LHCN-M2 (cell line): ENCODE measurements at regions not wholly inside any gene's neighbourhood (a gene's known extent, or its start where the extent isn't known, plus 50 kb on each side); places are given as distances from the start of the nearest gene placed in this dataset.
A peak's percentile ranks its signal among the peaks of the same experiment; 100 is the strongest.
"Not testable (repeated sequence)": the region's sequence is repeated elsewhere in the genome, so short reads cannot be mapped to it uniquely, and the experiment has no call there.

Experiments
- DNase-seq: peaks from one replicate; pipeline ENCODE4 v3.0.0-alpha.2; 2012; ENCODE audit warnings: low read depth

DNA sequence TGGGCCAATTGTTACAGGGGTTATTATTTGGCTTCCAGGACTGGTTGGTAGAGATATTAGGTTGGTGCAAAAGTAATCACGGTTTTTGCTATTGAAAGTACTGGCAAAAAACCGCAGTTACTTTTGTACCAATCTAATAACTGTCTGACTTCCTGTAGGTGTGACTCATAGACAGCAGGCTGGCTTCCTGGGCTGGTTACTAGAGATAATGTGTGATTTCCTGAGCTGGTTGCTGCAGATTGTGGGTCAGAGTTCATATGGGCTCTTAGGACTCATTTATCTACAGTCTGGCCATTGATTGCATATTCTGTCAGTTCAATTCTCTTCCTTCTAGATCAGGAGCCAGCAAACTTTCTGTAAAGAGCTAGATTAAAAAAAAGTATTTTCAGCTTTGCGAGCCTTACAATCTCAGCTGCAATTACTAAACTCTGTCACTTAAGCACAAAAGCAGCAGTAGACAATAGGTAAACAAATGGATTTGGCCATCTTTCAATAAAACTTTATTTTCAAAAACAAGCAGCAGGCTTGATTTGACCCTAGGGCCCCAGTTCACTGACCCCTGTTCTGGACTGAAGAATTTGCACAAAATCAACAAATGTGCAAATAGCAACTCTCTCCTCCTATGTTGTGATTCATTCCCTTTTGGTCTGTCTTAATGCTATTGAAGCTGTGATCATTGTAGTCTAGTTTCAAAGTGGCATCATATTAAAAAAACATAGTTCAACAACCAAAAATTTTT lies 50.8 kb upstream of the BOD1L1 start:
- peak; percentile 49 for DNase-seq

DNA sequence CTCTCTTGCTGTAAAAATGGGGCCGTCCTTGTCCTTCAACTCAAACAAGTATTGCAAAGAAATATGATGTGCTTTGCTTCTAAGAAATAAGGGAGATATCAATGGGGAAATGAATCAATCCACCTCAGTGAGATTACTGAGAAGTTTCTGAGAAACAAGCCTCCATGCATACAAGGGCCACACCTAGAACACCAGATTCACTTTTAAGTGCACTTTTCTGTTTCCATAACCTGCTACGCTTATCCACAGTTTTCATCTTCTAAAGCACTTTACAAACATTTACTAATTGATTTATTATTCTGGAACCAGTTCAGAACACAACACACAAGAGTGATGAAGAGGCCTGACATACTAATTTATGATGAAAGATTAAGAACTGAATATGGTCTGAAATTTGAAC lies 54.0 kb upstream of the BOD1L1 start:
- no peak for DNase-seq

DNA sequence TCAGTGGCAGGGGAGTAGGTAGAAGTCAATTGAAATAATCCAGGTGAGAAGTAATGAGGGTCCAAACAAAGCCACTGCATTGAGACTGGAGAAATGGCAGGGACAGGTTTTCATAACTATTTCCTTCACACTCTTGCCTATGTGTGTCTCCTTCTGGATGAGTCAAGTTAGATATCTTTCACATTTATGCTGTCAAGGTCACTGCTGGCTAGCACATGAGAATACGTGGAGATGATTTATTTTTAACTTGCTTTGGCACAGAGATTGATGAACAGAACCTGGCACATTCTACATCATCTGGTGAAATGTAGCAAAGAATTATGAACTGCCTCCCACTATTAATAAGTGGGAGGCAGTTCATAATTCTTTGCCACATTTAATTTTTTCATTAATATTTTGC lies 66.7 kb upstream of the BOD1L1 start:
- DNase-seq, result peak; percentile 11

DNA sequence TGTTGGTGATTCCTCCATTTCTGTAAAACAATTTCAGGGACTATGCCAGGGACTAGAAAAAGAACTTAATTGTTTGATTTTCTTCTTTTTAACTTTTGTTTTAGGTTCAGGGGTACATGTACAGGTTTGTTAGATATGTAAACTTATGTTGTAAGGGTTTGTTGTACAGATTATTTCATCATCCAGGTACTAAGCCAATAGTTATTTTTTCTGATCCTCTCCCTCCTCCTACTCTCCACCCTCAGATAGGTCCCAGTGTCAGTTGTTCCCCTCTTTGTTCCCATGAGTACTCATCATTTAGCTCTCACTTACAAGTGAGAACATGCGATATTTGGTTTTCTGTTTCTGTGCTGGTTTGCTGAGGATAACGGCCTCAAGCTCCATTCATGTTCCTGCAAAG lies 70.8 kb upstream of the BOD1L1 start:
- DNase-seq, result no peak

DNA sequence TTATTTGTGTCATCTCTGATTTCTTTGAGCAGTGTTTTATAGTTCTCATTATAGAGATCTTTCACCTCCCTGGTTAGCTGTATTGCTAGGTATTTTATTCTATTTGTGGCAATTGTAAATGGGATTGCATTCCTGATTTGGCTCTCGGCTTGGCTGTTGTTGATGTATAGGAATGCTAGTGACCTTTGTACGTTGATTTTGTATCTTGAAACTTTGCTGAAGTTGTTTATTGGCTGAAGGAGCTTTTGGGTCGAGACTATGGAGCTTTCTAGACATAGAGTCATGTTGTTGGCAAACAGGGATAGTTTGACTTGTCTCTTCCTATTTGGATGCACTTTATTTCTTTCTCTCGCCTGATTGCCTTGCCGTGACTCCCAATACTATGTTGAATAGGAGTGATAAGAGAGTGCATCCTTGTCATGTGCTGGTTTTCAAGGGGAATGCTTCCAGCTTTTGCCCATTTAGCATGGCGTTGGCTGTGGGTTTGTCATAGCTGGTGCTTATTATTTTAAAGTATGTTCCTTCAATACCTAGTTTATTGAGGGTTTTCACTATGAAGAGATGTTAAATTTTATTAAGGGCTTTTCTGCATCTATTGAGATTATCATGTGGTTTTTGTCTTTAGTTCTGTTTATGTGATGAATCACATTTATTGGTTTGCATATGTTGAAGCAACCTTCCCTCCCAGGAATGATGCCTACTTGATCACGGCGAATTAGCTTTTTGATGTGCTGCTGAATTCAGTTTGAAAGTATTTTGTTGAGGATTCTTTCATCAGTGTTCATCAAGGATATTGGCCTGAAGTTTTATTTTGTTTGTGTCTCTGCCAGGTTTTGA lies 72.7 kb upstream of the BOD1L1 start:
- peak; percentile 72 for DNase-seq

DNA sequence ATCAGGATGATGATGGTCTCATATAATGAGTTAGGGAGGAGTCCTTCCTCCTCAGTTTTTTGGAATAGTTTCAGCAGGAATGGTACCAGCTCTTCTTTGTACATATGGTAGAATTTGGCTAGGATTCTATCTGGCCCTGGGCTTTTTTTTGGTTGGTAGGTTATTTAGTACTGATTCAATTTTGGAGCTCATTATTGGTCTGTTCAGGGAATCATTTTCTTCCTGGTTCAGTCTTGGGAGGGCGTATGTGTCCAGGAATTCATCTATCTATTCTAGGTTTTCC lies 73.3 kb upstream of the BOD1L1 start:
- DNase-seq, result not testable (repeated sequence)

DNA sequence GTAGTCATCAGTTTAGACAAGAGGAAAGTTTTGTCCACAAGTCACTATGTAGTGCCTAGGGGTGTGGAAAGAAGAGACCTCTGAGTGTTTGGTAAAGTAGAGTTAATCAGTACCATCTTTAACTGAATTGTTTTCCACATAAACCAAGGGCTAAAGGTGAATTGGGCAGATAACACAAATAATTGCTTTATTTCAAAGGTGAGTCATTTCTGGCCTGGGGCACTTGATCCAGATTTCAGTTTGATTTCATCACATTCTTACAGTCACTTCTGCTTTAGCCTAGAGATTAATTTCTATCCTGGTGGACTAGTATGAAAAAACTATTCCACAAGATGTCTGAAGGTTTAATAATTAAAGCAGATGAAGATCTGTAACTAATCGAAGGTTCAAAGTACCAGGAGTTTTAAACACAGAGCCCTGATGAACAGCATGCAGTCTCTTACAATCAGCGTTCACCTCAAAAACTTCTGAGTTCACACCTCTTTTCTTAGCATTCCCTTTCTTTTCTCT lies 74.5 kb upstream of the BOD1L1 start:
- DNase-seq, result peak; percentile 48

DNA sequence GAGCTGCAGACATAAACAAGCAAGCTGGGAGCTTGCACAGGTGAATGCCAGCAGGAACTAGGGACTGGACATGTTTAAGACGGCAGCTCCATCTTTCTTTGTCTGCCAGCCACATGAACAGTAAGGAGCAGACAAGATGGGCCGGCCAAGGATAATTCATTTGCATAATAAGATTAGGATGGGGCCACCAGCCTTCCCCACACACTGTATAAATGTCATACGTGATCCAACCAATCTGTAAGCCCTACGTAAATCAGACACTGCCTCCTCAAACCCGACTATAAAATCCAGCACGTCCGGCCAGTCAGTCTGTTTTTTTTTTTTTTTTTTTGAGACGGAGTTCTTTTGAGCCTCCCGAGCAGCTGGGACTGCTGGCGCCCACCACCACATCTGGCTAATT lies 75.6 kb upstream of the BOD1L1 start:
- no peak for DNase-seq

DNA sequence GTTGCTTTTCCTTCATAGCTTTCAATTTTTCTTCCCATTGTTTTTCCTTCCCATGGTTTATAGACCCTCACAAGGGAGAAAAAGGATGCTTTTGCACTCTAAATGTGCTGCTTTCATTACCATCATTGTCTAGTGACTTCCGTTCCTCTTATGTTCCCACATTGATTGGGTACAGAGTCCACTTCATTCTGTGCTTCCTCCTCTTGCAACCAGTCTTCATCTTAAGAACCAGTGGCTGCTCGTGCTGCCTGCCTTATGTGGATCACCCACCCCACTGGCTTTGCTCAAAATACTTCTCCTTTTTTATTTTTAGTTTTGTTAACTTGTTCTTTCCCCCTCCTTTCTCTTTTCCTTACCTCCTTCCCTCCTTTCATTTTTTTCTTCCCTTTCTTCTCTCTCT lies 76.5 kb upstream of the BOD1L1 start:
- no peak for DNase-seq

DNA sequence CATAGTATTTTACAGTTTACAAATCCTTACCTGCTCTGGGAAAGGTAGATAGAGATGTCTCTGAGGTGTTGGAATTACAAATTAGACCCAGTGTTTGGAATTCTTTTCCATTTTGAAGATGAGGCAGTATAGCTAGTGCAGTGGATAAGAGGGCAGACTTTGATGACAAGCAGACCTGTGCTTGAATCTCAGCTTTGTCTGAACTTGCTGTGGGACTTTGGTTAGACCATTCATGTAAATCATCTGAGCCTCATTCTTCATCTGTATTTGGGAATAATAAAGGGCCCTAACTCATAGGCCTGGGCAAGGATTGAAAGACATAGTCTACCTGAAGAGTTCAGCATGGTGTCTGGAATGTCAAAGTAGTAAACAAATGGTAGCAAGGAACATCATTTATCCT lies 77.2 kb upstream of the BOD1L1 start:
- no peak for DNase-seq

DNA sequence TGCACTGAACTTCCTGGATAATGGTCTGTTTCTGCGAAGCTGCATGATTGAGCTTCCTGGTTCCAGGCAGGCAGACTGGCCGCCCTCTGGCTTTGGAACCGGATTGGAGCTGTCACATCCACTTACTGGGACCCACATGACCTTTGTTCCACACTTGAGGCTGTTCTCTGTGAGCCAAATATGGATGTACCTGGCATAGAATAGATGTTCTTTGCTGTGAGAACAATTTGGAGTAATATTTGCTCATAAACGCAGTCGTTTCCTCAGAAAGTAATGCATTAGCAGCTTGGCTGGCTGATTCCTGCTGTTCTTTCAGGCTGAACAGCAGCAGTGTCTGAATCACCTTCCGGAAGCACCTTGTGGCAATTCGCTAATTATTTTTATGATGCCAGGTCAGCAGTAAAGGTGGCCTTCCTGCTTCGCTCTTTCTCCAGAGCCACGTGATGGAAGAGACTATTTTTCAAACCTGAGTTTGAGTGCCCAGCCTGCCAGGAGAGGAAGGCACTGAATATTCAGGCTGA lies 78.1 kb upstream of the BOD1L1 start:
- no peak for DNase-seq

DNA sequence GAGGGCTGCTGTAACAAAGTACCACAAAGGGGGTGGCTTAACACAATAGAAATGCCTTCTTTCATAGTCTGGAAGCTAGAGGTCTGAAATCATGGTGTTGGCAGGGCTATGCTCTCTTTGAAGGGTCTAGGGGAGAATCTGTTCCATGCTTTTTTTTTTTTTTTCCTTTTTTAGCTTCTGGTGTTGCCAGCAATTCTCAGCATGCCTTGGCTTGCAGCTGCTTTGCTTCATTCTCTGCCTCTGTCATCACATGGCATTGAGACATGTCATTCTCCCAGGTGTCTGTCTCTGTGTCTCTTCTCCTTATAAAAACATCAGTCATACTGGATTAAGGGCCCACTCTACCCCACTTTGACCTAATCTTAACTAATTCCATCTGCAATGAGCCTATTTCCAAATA lies 78.6 kb upstream of the BOD1L1 start:
- peak; percentile 44 for DNase-seq

DNA sequence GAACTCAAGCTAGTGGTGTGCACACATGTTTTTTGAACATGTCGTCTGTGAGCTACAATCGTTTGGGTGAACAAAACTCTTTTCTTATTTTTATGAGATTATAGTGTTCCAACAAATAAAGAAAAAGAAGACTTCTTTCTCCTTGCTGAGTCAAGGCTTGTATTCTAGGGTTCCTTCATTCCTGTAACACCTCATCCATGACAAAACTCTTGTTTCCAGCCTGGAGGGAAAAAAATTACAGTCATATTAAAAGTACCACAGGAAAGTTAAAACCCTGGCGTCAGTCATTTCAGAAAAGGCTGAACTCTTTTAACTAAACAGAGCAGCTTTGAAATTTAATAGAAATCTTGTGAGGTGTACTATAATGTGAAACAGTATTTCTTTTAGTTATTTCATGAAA lies 79.2 kb upstream of the BOD1L1 start:
- no peak for DNase-seq

DNA sequence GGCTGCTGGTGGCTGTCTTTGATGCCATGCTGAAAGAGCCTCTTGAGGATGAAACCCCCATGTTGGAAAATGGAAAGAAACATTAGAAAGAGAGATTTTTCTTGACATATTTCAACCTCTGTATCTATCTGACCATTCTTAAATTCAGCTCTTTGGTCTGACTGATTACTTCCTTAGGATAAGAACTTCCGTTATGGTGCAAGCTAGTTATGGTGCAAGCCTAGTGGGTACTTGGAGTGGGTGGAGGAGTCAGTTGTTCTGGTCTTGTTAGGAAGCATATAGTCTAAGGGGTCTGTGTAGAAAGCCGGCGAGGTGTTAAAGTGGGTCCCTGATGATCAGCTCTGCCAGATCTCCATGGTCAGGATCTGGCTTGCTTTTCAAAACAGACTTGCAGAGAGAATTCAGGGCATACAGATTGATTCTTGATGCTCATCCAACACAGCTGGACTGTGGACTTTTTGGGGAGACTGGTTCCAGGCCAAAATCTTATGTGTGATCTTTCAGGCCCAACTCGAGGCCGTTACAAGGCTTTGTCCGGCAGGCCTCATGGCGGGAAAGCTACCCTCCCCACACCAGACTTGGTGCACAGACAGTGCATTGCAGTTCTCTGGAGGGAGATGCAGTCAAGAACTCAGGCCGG lies 82.8 kb upstream of the BOD1L1 start:
- DNase-seq, result no peak

DNA sequence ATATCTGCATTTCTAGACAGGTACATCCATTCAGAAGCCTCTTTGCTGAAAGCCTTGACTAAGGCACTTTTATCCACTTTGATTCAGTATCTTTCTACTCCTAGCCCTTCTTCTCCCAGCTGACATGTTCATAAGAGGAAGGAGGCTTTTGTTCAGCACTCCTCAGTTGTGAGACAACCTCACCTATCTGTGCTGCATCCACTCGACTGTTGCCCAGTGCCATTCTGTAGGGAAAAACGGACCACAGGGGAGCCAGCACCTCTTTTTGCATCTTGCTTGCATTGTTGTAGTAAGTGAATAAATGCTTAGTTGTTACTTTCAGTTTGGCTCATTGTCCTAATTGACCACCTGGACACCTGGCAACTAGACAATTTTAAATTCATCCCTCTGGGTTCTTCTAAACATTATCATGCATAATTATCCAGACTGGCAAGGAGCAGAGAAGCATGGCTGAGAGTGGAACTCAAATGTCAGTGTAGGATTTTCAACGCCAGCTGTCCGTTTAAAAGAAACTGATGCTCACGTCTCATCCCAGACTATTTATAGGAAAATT lies 83.8 kb upstream of the BOD1L1 start:
- no peak for DNase-seq

DNA sequence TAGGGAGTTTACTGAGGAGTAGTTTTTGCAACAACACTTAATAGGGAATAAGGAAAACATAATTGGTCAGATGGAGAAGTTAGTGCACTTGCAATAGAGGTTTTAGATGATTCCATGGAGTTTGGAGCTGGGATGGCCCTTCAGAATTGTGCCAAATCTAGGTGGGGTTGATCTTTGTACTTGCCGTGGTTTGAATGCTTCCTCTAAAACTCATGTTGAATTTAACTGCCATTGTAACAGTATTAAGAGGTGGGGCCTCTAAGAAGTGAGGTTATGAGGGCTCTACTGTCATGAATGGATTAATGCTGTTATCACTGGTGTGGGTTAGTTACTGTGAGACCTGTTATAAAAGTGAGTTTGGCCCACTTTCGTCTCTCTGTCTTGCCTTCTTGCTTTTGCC lies 94.4 kb upstream of the BOD1L1 start:
- no peak for DNase-seq

DNA sequence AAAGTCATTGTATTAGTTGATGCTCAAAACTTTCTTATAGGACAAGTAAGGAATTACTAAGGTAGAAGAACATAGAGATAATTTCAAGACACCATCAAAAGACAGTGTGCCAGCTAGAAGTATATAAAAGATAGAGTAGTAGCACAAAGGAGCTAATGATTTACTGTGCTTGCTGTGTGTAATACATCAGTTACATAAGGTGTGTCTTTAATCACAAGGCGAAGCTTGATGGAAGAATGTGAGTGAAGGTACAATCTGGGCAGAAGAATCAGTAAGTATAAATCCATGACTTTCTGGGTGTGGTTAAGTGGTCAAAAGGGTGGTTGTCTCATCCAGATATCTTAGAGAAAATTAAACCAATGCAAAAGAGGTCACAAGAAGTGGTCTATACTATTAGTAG lies 95.1 kb upstream of the BOD1L1 start:
- no peak for DNase-seq

DNA sequence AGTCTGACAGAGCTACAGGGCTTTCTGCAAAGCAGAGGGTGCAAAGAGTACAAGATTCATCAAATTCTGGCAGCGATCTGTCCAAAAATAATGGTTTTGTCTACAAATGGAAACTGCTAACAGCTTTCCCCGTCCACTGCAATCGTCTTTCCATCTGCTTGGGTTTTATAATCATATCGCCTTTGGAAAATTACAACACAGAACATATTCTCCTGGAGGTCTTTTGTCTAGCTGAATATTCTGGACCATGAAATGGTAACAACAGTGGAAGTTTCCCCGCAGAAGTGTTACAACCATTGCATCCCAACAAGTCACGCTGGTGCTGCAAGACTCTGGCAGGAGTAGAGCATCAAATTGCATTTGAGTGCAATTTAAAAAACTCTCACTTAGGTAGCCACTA lies 101.2 kb upstream of the BOD1L1 start:
- DNase-seq, result no peak

DNA sequence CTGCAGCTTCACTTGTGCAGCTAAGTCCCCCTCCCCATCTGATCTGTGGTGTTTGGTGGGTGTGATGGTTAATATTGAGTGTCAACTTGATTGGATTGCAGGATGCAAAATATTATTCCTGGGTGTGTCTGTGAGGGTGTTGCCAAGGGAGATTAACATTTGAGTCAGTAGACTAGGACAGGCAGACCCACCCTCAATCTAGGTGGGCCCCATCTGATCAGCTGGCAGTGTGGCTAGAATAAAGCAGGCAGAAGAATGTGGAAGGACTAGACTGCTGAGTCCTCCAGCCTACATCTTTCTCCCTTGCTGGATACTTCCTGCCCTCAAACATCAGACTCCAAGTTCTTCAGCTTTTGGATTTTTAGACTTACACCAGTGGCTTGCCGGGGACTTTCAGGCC lies 103.5 kb upstream of the BOD1L1 start:
- no peak for DNase-seq

DNA sequence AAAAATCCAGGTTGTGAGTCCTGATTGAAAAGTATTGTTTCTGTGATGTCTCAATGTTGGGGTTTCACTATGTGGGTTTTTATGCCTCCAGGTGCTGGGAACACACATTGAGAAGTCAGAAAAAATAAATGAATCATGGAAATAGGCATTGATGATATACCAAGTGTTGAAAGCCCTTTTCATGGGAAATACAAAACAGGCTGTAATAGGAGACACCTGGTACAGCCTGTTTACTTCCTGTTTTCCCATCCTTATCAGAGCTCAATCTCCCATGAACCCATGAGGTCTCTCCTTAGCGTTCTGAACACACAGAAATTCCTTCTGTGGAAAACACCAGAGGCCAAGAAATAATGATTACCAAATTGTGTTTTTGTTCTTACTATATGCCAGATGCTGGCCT lies 106.3 kb upstream of the BOD1L1 start:
- DNase-seq, result no peak

DNA sequence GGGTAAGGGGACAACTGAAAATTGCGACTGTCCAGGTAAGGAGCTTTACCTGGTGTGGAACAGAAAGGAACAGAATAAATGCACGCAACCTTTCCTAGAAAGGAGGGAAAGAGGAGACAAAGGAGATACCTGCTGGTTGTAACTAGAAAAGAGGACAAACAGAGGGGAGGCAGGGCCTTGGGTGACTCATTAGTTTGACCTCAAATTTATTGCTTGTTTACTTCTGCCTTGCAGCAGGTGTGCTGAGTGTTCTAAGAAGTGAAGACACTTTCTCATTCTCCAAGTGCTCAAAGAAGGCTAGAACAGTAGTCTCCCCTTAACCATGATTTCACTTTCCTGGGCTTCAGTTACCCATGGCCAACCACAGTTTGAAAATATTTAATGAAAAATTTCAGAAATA lies 123.1 kb upstream of the BOD1L1 start:
- DNase-seq, result no peak

DNA sequence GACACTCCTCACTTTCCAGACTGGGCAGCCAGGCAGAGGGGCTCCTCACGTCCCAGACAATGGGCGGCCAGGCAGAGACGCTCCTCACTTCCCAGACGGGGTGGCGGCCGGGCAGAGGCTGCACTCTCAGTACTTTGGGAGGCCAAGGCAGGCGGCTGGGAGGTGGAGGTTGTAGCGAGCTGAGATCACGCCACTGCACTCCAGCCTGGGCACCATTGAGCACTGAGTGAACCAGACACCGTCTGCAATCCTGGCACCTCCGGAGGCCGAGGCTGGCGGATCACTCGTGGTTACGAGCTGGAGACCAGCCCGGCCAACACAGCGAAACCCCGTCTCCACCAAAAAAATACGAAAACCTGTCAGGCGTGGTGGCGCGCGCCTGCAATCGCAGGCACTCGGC lies 134.1 kb upstream of the BOD1L1 start:
- not testable (repeated sequence) for DNase-seq
